K562 (cell line): ENCODE measurements at regions not wholly inside any gene's neighbourhood (a gene's known extent, or its start where the extent isn't known, plus 50 kb on each side); places are given as distances from the start of the nearest gene placed in this dataset.
"Not testable (repeated sequence)": the region's sequence is repeated elsewhere in the genome, so short reads cannot be mapped to it uniquely, and the experiment has no call there.

ENCODE experiments used
- ATAC-seq: fragments of 200-7000 bp; cut with Tn5 transposase; 3 replicates; pipeline ENCODE4 v1.9.1; 2020; ENCODE audit warnings: moderate library complexity
- BruUV-seq: library from RNA; stranded (reverse); fragments of 400-500 nt; replicated peaks from 2 replicates; lab custom pipeline; 2021; lab: Mats Ljungman, UMichigan
- CTCF ChIA-PET: fragments of 300-600 bp; formaldehyde crosslinking; extraction: SDS; loops from one replicate; lab custom pipeline; 2021; ENCODE audit warnings: low intra/inter-chr PET ratio; lab: Yijun Ruan, JAX
- POLR2A ChIA-PET: fragments of 300-600, 350-650 bp; sonication (Branson Sonifier 250); formaldehyde crosslinking; extraction: SDS; loops from one replicate; lab custom pipeline; 2021; ENCODE audit warnings: antibody characterized with exemption, inconsistent platforms; lab: Yijun Ruan, JAX
- DNase-seq, 4 experiments: peaks; one replicate each; pipeline versions ENCODE4 v3.0.0 to v3.0.0-alpha.2; 2011 to 2018; ENCODE audit warnings: low spot score in 3 of 4, mixed read lengths in 3 of 4; ENCODE audit errors: extremely low read depth in 1 of 4
- FAIRE-seq: peaks from 2 replicates; lab custom pipeline; 2011; peaks lifted over from hg19 to GRCh38; lab: Jason Lieb, UNC
- H2AFZ ChIP-seq: 2 replicates; pipeline ENCODE4 v1.6.0; 2011; ENCODE audit warnings: low read depth, low read length, control low read depth, inconsistent platforms
- H3K27ac ChIP-seq: fragments of 200-600 bp; 3 replicates; pipeline ENCODE4 v1.8.0; 2011; ENCODE audit warnings: low read depth, mild to moderate bottlenecking, control low read depth, inconsistent platforms, low read length, moderate library complexity, mixed read lengths; ENCODE audit errors: extremely low read depth
- H3K27me3 ChIP-seq, 2 experiments: fragments of 300-600 bp in 1 of 2; 2 replicates in 1 of 2; 3 replicates in 1 of 2; pipeline versions ENCODE4 v1.6.0 to v1.8.0; 2011; ENCODE audit warnings: inconsistent platforms in 2 of 2, low read length in 2 of 2, mild to moderate bottlenecking in 1 of 2, mixed read lengths in 1 of 2, moderate library complexity in 1 of 2; ENCODE audit not compliant: control insufficient read depth in 2 of 2, insufficient read depth in 2 of 2
- H3K36me3 ChIP-seq: fragments of 300-600 bp; 3 replicates; pipeline ENCODE4 v1.8.0; 2011; ENCODE audit warnings: mild to moderate bottlenecking, low read length, inconsistent platforms; ENCODE audit not compliant: control insufficient read depth, insufficient read depth
- H3K4me1 ChIP-seq, 2 experiments: fragments of 200-600 bp in 1 of 2; replicated peaks in 1 of 2; 2 replicates in 1 of 2; 3 replicates in 1 of 2; pipeline versions ENCODE4 v1.5.1 to v1.8.0; 2011; ENCODE audit warnings: inconsistent platforms in 2 of 2, low read length in 2 of 2, mild to moderate bottlenecking in 1 of 2, mixed read lengths in 1 of 2, moderate library complexity in 1 of 2; ENCODE audit not compliant: control insufficient read depth in 2 of 2, insufficient read depth in 2 of 2
- H3K4me2 ChIP-seq: 2 replicates; pipeline ENCODE4 v1.6.1; 2011; ENCODE audit warnings: low read length, control low read depth, inconsistent platforms, mixed read lengths; ENCODE audit not compliant: insufficient read depth
- H3K4me3 ChIP-seq: fragments of 200-600 bp; sonication (generic), shearing (Covaris generic); 2 replicates; pipeline ENCODE4 v1.5.1; 2016; ENCODE audit warnings: control low read depth, inconsistent platforms
- H3K79me2 ChIP-seq: fragments of 200-600 bp; 3 replicates; pipeline ENCODE4 v1.8.0; 2011; ENCODE audit warnings: low read length, inconsistent platforms; ENCODE audit not compliant: control insufficient read depth, insufficient read depth
- H3K9ac ChIP-seq, 2 experiments: 2 replicates each; pipeline versions ENCODE4 v1.6.0 to v1.6.1; 2011; ENCODE audit warnings: low read depth in 2 of 2, low read length in 2 of 2, control low read depth in 1 of 2, inconsistent platforms in 1 of 2, mild to moderate bottlenecking in 1 of 2, mixed read lengths in 1 of 2; ENCODE audit not compliant: insufficient read depth in 1 of 2
- H3K9me1 ChIP-seq: one replicate; pipeline ENCODE4 v1.6.0; 2011; ENCODE audit warnings: inconsistent platforms, mild to moderate bottlenecking, low read length, moderate library complexity; ENCODE audit not compliant: control insufficient read depth, insufficient read depth
- H3K9me3 ChIP-seq: replicated peaks from 2 replicates; pipeline ENCODE4 v1.5.1; 2011; ENCODE audit warnings: low read depth, low read length, inconsistent platforms; ENCODE audit not compliant: control insufficient read depth, insufficient read depth
- H4K20me1 ChIP-seq: replicated peaks from 2 replicates; pipeline ENCODE4 v1.6.1; 2011; ENCODE audit warnings: low read length, inconsistent platforms, mixed read lengths; ENCODE audit not compliant: control insufficient read depth, insufficient read depth
- NFE2 ChIP-seq: IDR thresholded peaks from 2 replicates; pipeline ENCODE4 v1.6.1; 2014; ENCODE audit warnings: antibody characterized with exemption, low read depth
- RAD21 ChIP-seq, 2 experiments: fragments of 250-450 bp in 1 of 2; fragments of 450-650 bp in 1 of 2; sonication (Bioruptor Pico) in 1 of 2; formaldehyde crosslinking in 1 of 2; IDR thresholded peaks in 1 of 2; conservative IDR thresholded peaks in 1 of 2; 2 replicates each; pipeline versions ENCODE4 v1.4.0 to v1.8.0; 2020 to 2022; ENCODE audit warnings: mild to moderate bottlenecking in 2 of 2, moderate library complexity in 1 of 2
- SLC30A9 ChIP-seq: fragments of 250-450 bp; sonication (Bioruptor Pico); IDR thresholded peaks from 2 replicates; pipeline ENCODE4 v1.8.0; 2022; ENCODE audit warnings: mild to moderate bottlenecking, moderate library complexity
- TCF3 ChIP-seq: sonication (generic); formaldehyde crosslinking; IDR thresholded peaks from 2 replicates; pipeline ENCODE4 v1.4.0; 2020; ENCODE audit warnings: mild to moderate bottlenecking, missing genetic modification reagents
- ZBTB34 ChIP-seq: fragments of 250-450 bp; sonication (Bioruptor Pico); IDR thresholded peaks from 2 replicates; pipeline ENCODE4 v1.8.0; 2021; ENCODE audit warnings: mild to moderate bottlenecking, moderate library complexity
- ZFP36 ChIP-seq: fragments of 150-350 bp; IDR thresholded peaks from 2 replicates; pipeline ENCODE4 v1.6.1; 2018; ENCODE audit warnings: low read length, low read depth; ENCODE audit not compliant: partially characterized antibody
- ZNF644 ChIP-seq: fragments of 200-800 bp; sonication (Bioruptor generic); IDR thresholded peaks from 2 replicates; pipeline ENCODE4 v1.6.1; 2016; ENCODE audit warnings: low read depth, missing genetic modification characterization, missing compliant biosample characterization
- WGBS: fragments of 100-300 bp; shearing (Covaris generic); methylation state at CpG from one replicate; pipeline ENCODE4 v1.1.6; 2016; ENCODE audit warnings: low coverage, mixed read lengths; ENCODE audit not compliant: insufficient coverage; ENCODE audit errors: missing lambda C conversion rate; 5-methylcytosine and 5-hydroxymethylcytosine counted together
- in situ Hi-C: fragments of 300-500 bp; cut with MboI; formaldehyde crosslinking; loops from 4 replicates; pipeline ENCODE4 v1.15.0; 2018; ENCODE audit warnings: inconsistent platforms, mixed read lengths
- intact Hi-C: fragments of 100-400 bp; cut with micrococcal nuclease; formaldehyde crosslinking; loops from 2 replicates; pipeline ENCODE4 v1.14.2; 2022

- not testable (repeated sequence) for H3K27me3 ChIP-seq, H3K9ac ChIP-seq
- POLR2A ChIA-PET: interaction anchor here (1.3 kb wide), 1 partner anchor 10 kb away, joined by 5 read pairs; no protein-coding TSS in a partner anchor
Observed at GRCh38 chr2:240262578-240262977, 122.1 kb upstream of the OTOS start.

GRCh38 chr2:240269380-240269779 lies 128.9 kb upstream of the OTOS start:
- in situ Hi-C loops: no loop called here
- BruUV-seq: no TSS peak
- POLR2A ChIA-PET: no interaction called here

More at GRCh38 chr2:240262578-240262977, 122.1 kb upstream of the OTOS start:
- TF ChIP-seq ZFP36: peak; percentile 32
- WGBS: no CpG with 5 or more reads among the region's 1 CpG
- FAIRE-seq, H3K9me3 ChIP-seq, H4K20me1 ChIP-seq, BruUV-seq, in situ Hi-C loops, H3K4me3 ChIP-seq, H2AFZ ChIP-seq, H3K4me2 ChIP-seq, H3K27ac ChIP-seq, CTCF ChIA-PET, H3K79me2 ChIP-seq, H3K36me3 ChIP-seq, H3K9me1 ChIP-seq, DNase-seq, intact Hi-C loops, ATAC-seq: not testable (repeated sequence)
- peaks cover 0 to 18% of the 10 kb centered on the region in 2 experiments; a peak in 2 of 5 replicates for H3K4me1 ChIP-seq

More at GRCh38 chr2:240269380-240269779, 128.9 kb upstream of the OTOS start:
- TF ChIP-seq ZBTB34 (CRISPR knock-in tag) (no peak), SLC30A9 (CRISPR knock-in tag) (no peak), NFE2 (no peak), RAD21 (CRISPR knock-in tag; conservative IDR thresholded peaks at IDR 0.05 in 1 of 2, IDR thresholded peaks at IDR 0.05 in 1 of 2) (no peak), ZNF644 (no peak), TCF3 (CRISPR knock-in tag) (no peak)
- TF ChIP-seq, all 486 proteins: peak for 0
- Histone ChIP-seq H4K20me1 (no peaks in the 10 kb centered on the region), H3K9ac (no peak overlapping the region), H2AFZ (no peak overlapping the region), H3K4me2 (no peak overlapping the region), H3K27me3 (no peaks in the 10 kb centered on the region; a peak in 1 of 5 replicates), H3K36me3 (no peaks in the 10 kb centered on the region), H3K27ac (no peak overlapping the region), H3K9me3 (no peaks in the 10 kb centered on the region), H3K4me1 (no peaks in the 10 kb centered on the region), H3K4me3 (no peak overlapping the region), H3K79me2 (no peaks in the 10 kb centered on the region), H3K9me1 (no peaks in the 10 kb centered on the region)
- 0% methylated on average over 2 of the region's 3 CpGs for WGBS
- DNase-seq (no peak), ATAC-seq (no peak), FAIRE-seq (no peak)
- CTCF ChIA-PET: no interaction called here
- intact Hi-C loops: no loop called here
